Type B pancreatic cell (in vitro differentiated cells): ENCODE measurements at regions not wholly inside any gene's neighbourhood (a gene's known extent, or its start where the extent isn't known, plus 50 kb on each side); places are given as distances from the start of the nearest gene placed in this dataset.

ENCODE experiments used
- DNase-seq: peaks from one replicate; pipeline ENCODE4 v3.0.0; 2021; ENCODE audit warnings: mixed read lengths; ENCODE audit not compliant: unreplicated experiment; ENCODE audit errors: extremely low spot score
- H3K27ac Mint-ChIP-seq: 2 replicates; pipeline ENCODE4 v1.8.0; 2021; ENCODE audit warnings: mild to moderate bottlenecking, mixed read lengths
- H3K27me3 Mint-ChIP-seq: 2 replicates; pipeline ENCODE4 v1.8.0; 2021; ENCODE audit warnings: mixed read lengths
- H3K36me3 Mint-ChIP-seq: 2 replicates; pipeline ENCODE4 v1.8.0; 2021; ENCODE audit warnings: mixed read lengths
- H3K4me1 Mint-ChIP-seq: one replicate; pipeline ENCODE4 v1.8.0; 2021; ENCODE audit warnings: mixed read lengths; ENCODE audit not compliant: unreplicated experiment
- H3K4me3 Mint-ChIP-seq: 2 replicates; pipeline ENCODE4 v1.8.0; 2021; ENCODE audit warnings: mild to moderate bottlenecking, mixed read lengths
- H3K9me3 Mint-ChIP-seq: 2 replicates; pipeline ENCODE4 v1.8.0; 2021; ENCODE audit warnings: mixed read lengths
- CTCF ChIP-seq: fragments of 200-600 bp; sonication (generic); conservative IDR thresholded peaks from 2 replicates; pipeline ENCODE4 v1.5.0; 2021; ENCODE audit warnings: antibody characterized with exemption, mild to moderate bottlenecking

- Mint-ChIP-seq H3K27ac (no peak overlapping the region), H3K4me3 (no peak overlapping the region), H3K27me3 (no peaks in the 10 kb centered on the region), H3K36me3 (no peaks in the 10 kb centered on the region), H3K9me3 (no peaks in the 10 kb centered on the region), H3K4me1 (no peaks in the 10 kb centered on the region)
- TF ChIP-seq CTCF: no peak
- no peak for DNase-seq
These were observed 1387.3 kb upstream of the C9orf72 start for GRCh38 chr9:28960602-28961001.

- H3K9me3 Mint-ChIP-seq: no peaks in the 10 kb centered on the region
- DNase-seq: no peak
- no peak overlapping the region for H3K27ac Mint-ChIP-seq
- no peak overlapping the region for H3K4me3 Mint-ChIP-seq
- TF ChIP-seq CTCF: no peak
- no peaks in the 10 kb centered on the region for H3K27me3 Mint-ChIP-seq
- no peaks in the 10 kb centered on the region for H3K36me3 Mint-ChIP-seq
- H3K4me1 Mint-ChIP-seq: no peaks in the 10 kb centered on the region
These were observed 1388.3 kb upstream of the C9orf72 start for GRCh38 chr9:28961623-28962022.

GRCh38 chr9:28967226-28967625 lies 1393.9 kb upstream of the C9orf72 start:
- Mint-ChIP-seq H3K9me3 (peaks cover 4% of the 10 kb centered on the region), H3K4me3 (no peak overlapping the region), H3K27me3 (no peaks in the 10 kb centered on the region), H3K27ac (no peak overlapping the region), H3K4me1 (no peaks in the 10 kb centered on the region), H3K36me3 (no peaks in the 10 kb centered on the region)
- no peak for TF ChIP-seq CTCF
- no peak for DNase-seq

- Mint-ChIP-seq H3K4me1 (no peaks in the 10 kb centered on the region), H3K27me3 (no peaks in the 10 kb centered on the region), H3K36me3 (no peaks in the 10 kb centered on the region), H3K4me3 (no peak overlapping the region), H3K27ac (no peak overlapping the region), H3K9me3 (peaks cover 8% of the 10 kb centered on the region)
- no peak for TF ChIP-seq CTCF
- no peak for DNase-seq
These were observed 1397.0 kb upstream of the C9orf72 start for GRCh38 chr9:28970241-28970654.

- DNase-seq: no peak
- no peaks in the 10 kb centered on the region for H3K36me3 Mint-ChIP-seq
- no peaks in the 10 kb centered on the region for H3K4me1 Mint-ChIP-seq
- H3K27ac Mint-ChIP-seq: no peak overlapping the region
- H3K27me3 Mint-ChIP-seq: no peaks in the 10 kb centered on the region
- H3K9me3 Mint-ChIP-seq: peaks cover 8% of the 10 kb centered on the region
- no peak overlapping the region for H3K4me3 Mint-ChIP-seq
- no peak for TF ChIP-seq CTCF
These were observed 1398.6 kb upstream of the C9orf72 start for GRCh38 chr9:28971881-28972280.

- TF ChIP-seq CTCF: no peak
- no peak for DNase-seq
- H3K36me3 Mint-ChIP-seq: no peaks in the 10 kb centered on the region
- no peak overlapping the region for H3K4me3 Mint-ChIP-seq
- no peaks in the 10 kb centered on the region for H3K4me1 Mint-ChIP-seq
- peaks cover 8% of the 10 kb centered on the region for H3K9me3 Mint-ChIP-seq
- H3K27ac Mint-ChIP-seq: no peak overlapping the region
- no peaks in the 10 kb centered on the region for H3K27me3 Mint-ChIP-seq
These were observed 1403.0 kb upstream of the C9orf72 start for GRCh38 chr9:28976250-28976649.
